ENCODE measurements at regions not wholly inside any gene's neighbourhood (a gene's known extent, or its start where the extent isn't known, plus 50 kb on each side); places are given as distances from the start of the nearest gene placed in this dataset.

- no peak overlapping the region for H3K4me3 ChIP-seq (ENCODE audit: low read depth, low read length)
- no peaks in the 10 kb centered on the region for H3K36me3 ChIP-seq (ENCODE audit: control insufficient read depth, insufficient read depth, low read length)
- H3K27me3 ChIP-seq (ENCODE audit: control insufficient read depth, insufficient read depth, low read length), result peaks cover 8% of the 10 kb centered on the region
- no peak for DNase-seq (ENCODE audit: low read depth)
- TF ChIP-seq, protein P1, sequence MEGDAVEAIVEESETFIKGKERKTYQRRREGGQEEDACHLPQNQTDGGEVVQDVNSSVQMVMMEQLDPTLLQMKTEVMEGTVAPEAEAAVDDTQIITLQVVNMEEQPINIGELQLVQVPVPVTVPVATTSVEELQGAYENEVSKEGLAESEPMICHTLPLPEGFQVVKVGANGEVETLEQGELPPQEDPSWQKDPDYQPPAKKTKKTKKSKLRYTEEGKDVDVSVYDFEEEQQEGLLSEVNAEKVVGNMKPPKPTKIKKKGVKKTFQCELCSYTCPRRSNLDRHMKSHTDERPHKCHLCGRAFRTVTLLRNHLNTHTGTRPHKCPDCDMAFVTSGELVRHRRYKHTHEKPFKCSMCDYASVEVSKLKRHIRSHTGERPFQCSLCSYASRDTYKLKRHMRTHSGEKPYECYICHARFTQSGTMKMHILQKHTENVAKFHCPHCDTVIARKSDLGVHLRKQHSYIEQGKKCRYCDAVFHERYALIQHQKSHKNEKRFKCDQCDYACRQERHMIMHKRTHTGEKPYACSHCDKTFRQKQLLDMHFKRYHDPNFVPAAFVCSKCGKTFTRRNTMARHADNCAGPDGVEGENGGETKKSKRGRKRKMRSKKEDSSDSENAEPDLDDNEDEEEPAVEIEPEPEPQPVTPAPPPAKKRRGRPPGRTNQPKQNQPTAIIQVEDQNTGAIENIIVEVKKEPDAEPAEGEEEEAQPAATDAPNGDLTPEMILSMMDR (IDR thresholded peaks at IDR 0.05; ENCODE audit: insufficient read depth, low read length, poor library complexity, severe bottlenecking), result no peak
Measured at GRCh38 chr3:72238010-72238691, 453.2 kb upstream of the PROK2 start.

- Histone ChIP-seq H3K27me3 (ENCODE audit: control insufficient read depth, insufficient read depth, low read length) (peaks cover 9% of the 10 kb centered on the region), H3K4me3 (ENCODE audit: low read depth, low read length) (no peak overlapping the region), H3K36me3 (ENCODE audit: control insufficient read depth, insufficient read depth, low read length) (no peaks in the 10 kb centered on the region)
- no peak for DNase-seq (ENCODE audit: low read depth)
- TF ChIP-seq, protein P1 (IDR thresholded peaks at IDR 0.05; ENCODE audit: insufficient read depth, low read length, poor library complexity, severe bottlenecking), result no peak
Measured at GRCh38 chr3:72237679-72238009, 452.7 kb upstream of the PROK2 start.

- TF ChIP-seq, protein P1 (IDR thresholded peaks at IDR 0.05; ENCODE audit: insufficient read depth, low read length, poor library complexity, severe bottlenecking), result no peak
- peaks cover 13% of the 10 kb centered on the region for H3K27me3 ChIP-seq (ENCODE audit: control insufficient read depth, insufficient read depth, low read length)
- no peak overlapping the region for H3K4me3 ChIP-seq (ENCODE audit: low read depth, low read length)
- no peaks in the 10 kb centered on the region for H3K36me3 ChIP-seq (ENCODE audit: control insufficient read depth, insufficient read depth, low read length)
- DNase-seq (ENCODE audit: low read depth), result no peak
Measured at GRCh38 chr3:72234391-72234790, 449.4 kb upstream of the PROK2 start.

DNA sequence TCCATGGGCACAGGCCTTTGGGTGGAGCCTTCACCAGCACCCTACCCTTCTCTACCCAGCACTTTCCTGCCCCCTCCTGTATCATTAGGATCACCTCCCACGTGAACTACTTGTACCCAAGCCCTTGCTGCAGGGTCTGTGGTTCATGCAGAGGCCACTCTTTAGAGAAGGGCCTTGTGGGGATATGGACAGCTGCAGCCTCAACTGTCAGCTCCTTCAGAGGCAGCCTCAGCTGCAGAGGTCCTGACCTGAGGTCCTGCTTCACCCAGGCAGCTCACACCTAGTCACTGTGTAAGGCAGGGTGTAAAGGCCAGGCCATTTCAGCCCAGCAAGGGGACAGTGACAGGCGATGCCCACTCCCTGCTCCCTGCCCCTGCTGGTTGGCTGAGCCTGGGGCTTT, 448.6 kb upstream of the PROK2 start:
- DNase-seq (ENCODE audit: low read depth), result no peak
- Histone ChIP-seq H3K27me3 (ENCODE audit: control insufficient read depth, insufficient read depth, low read length) (peaks cover 13% of the 10 kb centered on the region), H3K4me3 (ENCODE audit: low read depth, low read length) (no peak overlapping the region), H3K36me3 (ENCODE audit: control insufficient read depth, insufficient read depth, low read length) (no peaks in the 10 kb centered on the region)
- TF ChIP-seq, protein P1 (IDR thresholded peaks at IDR 0.05; ENCODE audit: insufficient read depth, low read length, poor library complexity, severe bottlenecking), result no peak

DNA sequence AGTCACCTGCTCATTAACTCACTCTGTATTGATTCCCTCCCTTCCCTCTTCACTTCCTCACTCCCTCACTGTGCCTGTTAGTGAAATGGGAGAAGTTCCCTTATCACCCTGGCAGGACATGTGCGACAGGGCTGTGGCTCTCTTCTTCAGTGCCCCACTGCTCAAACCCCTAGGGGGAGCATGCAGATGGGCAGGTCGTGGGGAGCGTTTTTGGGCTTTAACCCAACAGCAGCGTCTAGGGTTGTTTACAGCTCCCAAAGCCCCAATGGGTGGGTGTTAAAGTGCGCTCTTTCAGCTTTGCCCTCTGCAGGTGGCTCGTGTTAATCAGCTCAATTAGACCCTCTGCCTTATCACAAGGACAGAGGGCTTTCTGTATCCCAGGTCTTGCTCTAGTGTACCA, 447.8 kb upstream of the PROK2 start:
- TF ChIP-seq, protein P1 (IDR thresholded peaks at IDR 0.05; ENCODE audit: insufficient read depth, low read length, poor library complexity, severe bottlenecking), result no peak
- Histone ChIP-seq H3K4me3 (ENCODE audit: low read depth, low read length) (no peak overlapping the region), H3K27me3 (ENCODE audit: control insufficient read depth, insufficient read depth, low read length) (peaks cover 13% of the 10 kb centered on the region), H3K36me3 (ENCODE audit: control insufficient read depth, insufficient read depth, low read length) (no peaks in the 10 kb centered on the region)
- no peak for DNase-seq (ENCODE audit: low read depth)

DNA sequence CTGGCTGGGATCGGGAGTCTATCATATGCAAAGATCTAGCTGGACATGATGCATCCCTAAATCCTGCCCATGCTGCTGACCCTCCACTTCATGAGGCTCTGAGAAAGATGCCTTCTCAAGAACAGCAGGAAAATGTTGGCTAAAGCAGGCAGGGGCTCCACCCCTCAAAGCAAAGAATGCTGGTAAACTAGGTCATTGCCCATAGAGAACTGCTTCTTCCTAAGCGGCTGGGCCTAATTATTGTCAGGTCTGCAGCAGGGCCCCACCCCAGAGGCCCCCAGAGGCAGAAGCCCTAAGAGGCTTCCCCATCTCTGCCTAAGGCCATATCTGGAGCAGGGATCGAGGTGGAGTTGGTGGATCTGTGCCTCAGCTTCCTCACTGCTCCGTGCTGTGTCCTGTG, 447.4 kb upstream of the PROK2 start:
- no peak overlapping the region for H3K4me3 ChIP-seq (ENCODE audit: low read depth, low read length)
- DNase-seq (ENCODE audit: low read depth), result no peak
- H3K27me3 ChIP-seq (ENCODE audit: control insufficient read depth, insufficient read depth, low read length), result peaks cover 11% of the 10 kb centered on the region
- TF ChIP-seq, protein P1 (IDR thresholded peaks at IDR 0.05; ENCODE audit: insufficient read depth, low read length, poor library complexity, severe bottlenecking), result no peak
- H3K36me3 ChIP-seq (ENCODE audit: control insufficient read depth, insufficient read depth, low read length), result no peaks in the 10 kb centered on the region

Data from kidney epithelial cell (primary cell).